HG03066 (cell line): ENCODE measurements at regions not wholly inside any gene's neighbourhood (a gene's known extent, or its start where the extent isn't known, plus 50 kb on each side); places are given as distances from the start of the nearest gene placed in this dataset.
A peak's percentile ranks its signal among the peaks of the same experiment; 100 is the strongest.

Experiments used
- ATAC-seq: cut with Tn5 transposase; IDR thresholded peaks from one replicate; pipeline ENCODE4 v1.9.1; 2021; ENCODE audit warnings: low read depth; ENCODE audit not compliant: unreplicated experiment

- no peak for ATAC-seq
Observed at GRCh38 chr15:89421219-89421618, 75.2 kb downstream of the RHCG start.

DNA sequence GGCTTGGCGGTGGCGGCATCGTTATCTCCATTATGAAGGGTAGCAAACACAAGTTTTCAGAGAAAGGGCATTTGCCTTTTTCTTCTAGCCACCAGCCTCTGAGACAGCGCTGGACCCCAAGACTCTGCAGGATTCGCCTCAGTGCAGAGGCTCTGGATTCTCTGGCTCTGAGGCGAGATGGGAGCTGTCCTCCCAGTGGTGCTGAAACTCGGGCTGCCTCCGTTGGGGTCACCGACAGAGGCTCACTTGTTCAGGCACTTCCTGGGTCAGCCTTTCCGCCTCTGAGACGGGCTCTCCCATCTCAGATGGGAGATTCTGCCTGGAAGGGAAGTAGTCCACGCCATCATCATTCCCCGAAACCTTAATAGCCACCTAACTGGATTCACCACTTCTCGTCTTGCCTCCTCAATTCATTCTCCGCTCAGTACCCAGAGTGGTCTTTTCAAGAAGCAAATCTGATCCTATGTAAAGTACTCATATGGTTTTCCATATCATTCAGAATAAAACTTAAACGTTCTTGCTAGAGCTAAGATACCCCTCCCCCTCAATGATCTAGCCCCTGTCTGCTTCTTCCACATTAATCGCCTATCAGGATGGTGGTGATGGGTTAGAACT lies 76.9 kb downstream of the RHCG start:
- no peak for ATAC-seq

GRCh38 chr15:89417206-89417725 lies 79.1 kb downstream of the RHCG start:
- ATAC-seq, result no peak

DNA sequence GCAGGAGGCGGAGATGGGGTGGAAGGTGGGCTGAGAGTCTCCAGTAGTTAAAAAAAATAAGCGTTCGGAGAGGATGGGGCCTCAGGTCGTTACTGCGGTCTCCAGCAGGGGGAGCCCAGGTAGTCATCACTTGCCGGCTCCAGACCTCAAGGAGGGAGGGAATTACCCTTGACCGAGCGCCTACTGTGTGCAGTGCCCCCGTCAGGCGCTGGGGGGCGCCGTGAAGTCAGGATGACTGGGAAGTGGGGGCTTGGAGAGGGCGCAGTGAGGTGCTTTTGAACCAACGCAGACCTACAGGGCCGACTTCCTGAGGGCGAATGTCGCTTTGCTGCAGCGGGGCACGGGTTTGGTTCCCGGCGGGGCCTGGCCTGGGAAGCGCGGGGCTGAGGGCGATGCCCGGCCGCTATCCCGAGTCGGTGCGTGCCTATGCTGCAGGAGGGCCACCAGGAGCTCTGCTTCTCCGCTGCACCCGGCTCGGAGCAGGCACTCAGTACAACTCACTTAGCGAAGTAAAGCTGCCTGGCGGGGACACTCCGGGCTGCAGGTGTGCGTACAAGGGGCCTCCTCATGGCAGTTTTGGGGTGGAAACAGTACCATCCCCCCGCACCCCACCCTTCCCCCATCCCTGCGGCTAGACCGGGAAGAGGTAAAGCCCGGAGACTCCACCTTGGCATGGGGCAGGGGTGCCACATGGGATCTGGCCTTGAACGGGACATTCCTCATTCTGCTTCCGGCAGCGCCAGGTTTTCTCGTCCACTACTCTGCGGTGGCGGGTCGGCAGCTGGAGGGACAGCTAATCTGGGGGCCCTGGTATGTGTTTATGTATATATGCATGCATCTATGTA lies 79.8 kb downstream of the RHCG start:
- ATAC-seq, result peak; percentile 67

DNA sequence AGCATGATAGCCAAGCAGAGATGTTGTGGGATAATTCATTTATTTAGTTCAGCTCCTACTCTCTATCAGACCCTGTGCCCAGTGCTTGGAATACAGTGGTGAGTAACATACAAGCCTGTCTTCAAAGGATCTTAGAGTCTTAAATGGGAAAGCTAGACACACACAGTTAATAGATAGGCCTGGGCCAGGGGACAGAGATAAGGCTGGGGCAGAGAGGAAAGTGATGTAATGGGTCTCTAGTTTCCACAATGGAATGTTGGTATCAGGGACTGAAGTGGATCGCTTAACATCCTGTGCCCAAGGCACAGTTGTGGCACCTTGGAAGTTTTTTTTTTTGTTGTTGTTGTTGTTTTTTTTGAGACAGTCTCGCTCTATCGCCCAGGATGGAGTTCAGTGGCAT lies 79.9 kb upstream of the POLG start:
- ATAC-seq, result no peak

GRCh38 chr15:89413877-89414276 lies 79.3 kb upstream of the POLG start:
- ATAC-seq, result no peak

DNA sequence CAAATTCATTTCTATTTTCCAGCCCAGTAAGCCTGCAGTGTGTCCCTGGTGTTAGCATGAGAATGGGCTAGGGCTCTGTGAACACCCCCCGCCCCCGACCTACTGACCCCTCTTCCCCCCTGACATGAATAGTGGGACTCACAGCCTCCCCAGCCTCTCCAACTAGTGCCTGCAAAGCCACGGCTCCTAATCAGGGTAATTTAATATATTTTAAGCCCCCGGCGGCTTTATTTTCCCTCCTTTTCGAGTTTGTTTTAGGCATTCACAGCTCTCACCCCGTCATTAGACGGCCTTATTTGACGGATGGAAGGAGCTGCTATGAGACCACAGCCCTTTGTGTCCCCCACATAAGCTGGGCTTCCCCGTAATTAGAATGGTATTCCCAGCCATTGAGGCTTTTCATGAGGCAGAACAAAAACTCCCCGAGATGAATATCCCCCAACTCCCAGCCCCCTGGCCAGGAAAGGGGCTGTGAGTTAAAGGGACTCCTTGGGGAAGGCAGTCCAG lies 78.3 kb upstream of the POLG start:
- ATAC-seq, result no peak

DNA sequence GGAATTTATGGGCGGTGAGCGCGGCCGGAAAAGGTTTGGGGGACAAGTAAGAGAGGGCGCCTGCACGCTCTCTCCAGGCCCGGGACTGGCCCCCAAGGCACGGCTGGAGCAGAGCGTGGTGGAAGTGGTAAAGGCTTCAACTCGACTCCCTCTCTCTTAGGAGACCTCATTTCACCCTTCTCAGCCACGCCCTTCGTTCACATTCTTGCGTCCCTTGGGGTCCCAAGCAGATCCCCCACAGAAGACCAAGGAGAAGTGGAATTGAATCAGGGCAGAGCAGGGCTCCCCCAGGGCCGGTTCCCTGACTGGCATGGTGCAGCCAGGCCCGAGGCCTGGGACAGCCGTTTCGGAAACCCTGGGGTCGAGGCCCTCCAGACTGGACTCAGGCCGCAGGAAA lies 75.4 kb upstream of the POLG start:
- ATAC-seq, result no peak

DNA sequence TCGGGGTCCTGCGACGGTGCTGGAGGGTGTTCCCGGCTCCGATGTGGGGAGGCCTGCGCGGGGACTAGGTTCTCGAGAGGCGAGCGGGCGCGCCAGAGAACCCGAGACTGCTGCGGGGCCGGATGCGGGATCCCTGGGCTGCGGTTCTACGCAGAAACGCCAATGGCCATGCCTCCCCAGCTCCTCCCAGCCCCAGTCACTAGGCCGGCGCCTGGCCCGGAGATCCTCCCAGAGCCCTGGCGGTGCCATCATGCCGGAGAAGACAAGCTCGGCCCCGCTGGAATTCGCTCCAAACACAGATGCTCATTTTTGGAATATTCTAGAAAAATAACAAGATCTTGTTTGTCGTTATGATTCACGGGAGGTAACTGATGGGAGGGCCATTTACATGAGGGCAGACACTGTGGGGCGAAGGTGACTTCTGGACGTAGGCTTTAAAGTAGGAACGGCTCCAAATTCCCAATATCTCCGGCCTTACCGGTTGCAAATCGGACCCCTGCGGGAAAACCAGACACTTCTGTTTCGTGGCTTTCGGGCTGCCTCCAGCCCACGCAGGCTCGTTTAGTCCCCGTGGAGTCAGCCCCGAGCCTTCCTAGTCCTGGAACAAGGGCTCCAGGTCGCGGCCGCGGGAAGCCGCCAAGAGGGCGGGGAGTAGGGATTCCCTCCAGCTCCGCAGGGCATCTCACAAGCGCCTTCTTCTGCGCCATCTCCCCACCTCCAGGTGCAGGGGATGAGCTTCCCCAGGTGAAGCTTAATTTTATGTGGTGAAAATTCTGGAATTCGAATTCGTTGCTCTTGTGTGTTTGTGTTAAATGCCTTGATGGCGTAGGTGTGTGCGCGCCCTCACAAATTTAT lies 74.8 kb upstream of the POLG start:
- ATAC-seq, result no peak

- no peak for ATAC-seq
Observed at GRCh38 chr15:89408372-89409183, 74.0 kb upstream of the POLG start.

DNA sequence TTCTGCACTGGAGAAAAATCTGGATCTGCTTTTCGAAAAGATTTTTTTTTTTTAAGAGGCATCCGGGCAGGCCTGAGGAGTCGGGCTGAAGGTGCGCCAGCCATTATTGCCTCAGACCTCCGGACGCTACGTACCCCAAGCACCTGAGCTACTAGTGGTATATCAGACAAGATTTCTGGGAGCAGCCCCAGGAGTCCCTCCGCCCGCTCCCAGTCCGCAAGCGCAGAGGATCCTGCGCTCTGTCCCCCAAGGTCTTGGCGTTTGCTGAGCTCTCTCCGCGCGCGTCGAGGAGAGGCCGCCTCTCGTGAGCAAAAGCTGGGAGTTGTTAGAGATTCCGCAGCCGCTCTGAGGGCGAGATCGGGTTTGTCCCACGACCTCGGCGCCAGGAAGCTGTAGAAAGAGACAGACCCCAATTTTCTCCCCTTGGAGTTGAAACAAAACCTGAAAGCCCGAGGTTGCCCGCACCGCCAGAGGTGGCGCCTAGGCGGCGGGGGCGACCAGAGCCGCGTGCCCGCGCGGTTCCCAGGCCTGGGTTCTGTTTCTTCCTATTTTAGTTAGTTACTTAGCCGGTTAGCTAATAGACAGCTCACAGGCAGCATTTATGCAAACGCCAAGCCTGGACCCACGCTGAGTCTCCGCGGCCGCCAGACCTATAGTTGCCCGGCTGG lies 72.5 kb upstream of the POLG start:
- ATAC-seq, result no peak

DNA sequence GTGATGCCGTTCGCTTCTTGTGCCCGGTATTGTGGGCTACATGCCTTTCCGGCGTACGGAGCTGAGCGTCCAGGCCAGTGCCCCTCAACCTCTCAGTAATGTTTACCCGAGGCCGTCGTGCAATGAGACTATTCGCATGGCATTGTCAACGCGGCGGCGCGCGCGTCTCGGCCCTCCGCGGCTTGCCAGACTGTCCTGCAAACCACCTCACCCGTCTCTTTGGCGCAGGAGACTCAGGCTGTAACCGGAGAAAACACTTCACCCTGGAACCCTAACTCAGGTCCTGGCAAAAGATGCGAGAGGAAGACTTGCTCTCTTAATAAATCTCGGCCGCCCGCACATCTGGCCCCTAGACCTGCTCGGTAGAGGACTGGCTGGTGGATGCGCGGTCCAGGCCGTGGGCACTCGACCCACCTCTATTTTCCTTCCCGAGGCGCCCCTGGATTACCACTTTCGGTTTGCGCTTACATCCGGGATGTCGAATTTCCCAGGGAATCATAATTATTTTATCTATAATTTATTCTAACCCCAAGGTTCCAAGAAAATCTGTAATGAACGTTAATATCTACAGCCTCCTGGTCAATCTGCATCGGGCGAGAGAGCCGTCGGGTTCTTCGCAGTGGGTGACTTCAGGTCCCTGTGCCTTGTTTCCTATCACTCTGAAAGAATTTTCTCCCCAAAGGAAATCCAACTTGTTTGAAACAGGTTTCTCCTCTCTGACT lies 71.8 kb upstream of the POLG start:
- no peak for ATAC-seq

DNA sequence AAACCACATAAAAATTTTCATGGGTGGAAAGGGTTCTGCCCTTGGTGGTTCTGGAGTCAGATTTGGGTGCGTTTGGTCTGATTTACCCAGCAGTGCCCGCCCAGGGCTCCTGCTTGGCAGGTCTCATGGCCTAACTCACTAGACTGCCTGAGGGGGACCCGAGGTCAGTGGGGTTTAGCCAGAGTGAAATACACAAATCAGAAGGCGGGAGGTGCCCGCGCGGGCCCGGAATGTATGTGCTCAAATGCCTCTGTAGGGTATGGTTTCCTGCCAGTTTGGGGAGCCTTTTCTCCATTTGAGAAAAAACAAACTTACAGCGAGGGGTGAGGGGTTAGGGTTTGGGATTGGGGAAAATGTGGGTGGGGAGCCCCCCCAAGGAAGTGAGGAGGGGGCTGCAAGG lies 70.9 kb upstream of the POLG start:
- no peak for ATAC-seq

GRCh38 chr15:89404023-89404422 lies 69.4 kb upstream of the POLG start:
- no peak for ATAC-seq

GRCh38 chr15:89402518-89402805 lies 67.8 kb upstream of the POLG start:
- no peak for ATAC-seq

- ATAC-seq, result no peak
Observed at GRCh38 chr15:89401631-89402517, 67.2 kb upstream of the POLG start.

GRCh38 chr15:89400782-89401545 lies 66.3 kb upstream of the POLG start:
- no peak for ATAC-seq
